RWPE1 (cell line): ENCODE measurements at regions not wholly inside any gene's neighbourhood (a gene's known extent, or its start where the extent isn't known, plus 50 kb on each side); places are given as distances from the start of the nearest gene placed in this dataset.

Experiments used
- CTCF ChIA-PET: fragments of 350-600 bp; sonication (Branson Sonifier 250); formaldehyde crosslinking; extraction: SDS; loops from one replicate; lab custom pipeline; 2021; lab: Yijun Ruan, JAX
- POLR2A ChIA-PET: fragments of 400-600 bp; formaldehyde crosslinking; extraction: SDS; loops from one replicate; lab custom pipeline; 2020; ENCODE audit warnings: antibody characterized with exemption; ENCODE audit not compliant: low non-redundant PET; lab: Yijun Ruan, JAX
- DNase-seq: peaks from one replicate; pipeline ENCODE4 v3.0.0; 2012; ENCODE audit warnings: low spot score
- H3K27ac ChIP-seq: fragments of 450-650 bp; 2 replicates; pipeline ENCODE4 v1.5.1; 2017
- TF ChIP-seq, protein P1 (sequence below): fragments of 450-650 bp; conservative IDR thresholded peaks from 2 replicates; pipeline ENCODE4 v1.5.1; 2017; ENCODE audit warnings: low read depth, mild to moderate bottlenecking

DNA sequence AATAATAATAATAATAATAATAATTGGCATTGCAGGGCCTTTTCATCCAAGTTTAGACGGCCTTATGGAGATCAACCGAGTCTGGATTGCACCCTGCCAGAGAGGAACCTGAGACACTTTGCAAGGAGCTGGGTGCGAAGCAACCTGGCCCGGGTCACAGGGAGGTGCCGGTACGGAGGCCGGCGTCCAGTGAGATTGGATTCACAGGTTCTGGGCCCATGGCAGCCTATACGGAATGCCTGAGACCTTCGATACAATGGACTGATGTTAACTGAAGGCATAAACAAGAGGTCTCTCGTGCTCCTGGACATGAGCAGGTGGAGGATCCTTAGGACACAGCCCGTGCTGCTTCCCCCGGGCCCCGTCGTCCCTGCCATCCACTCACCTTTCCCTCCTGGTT is 416.5 kb upstream of the SALL3 start:
- POLR2A ChIA-PET: no interaction called here
- TF ChIP-seq, protein P1, sequence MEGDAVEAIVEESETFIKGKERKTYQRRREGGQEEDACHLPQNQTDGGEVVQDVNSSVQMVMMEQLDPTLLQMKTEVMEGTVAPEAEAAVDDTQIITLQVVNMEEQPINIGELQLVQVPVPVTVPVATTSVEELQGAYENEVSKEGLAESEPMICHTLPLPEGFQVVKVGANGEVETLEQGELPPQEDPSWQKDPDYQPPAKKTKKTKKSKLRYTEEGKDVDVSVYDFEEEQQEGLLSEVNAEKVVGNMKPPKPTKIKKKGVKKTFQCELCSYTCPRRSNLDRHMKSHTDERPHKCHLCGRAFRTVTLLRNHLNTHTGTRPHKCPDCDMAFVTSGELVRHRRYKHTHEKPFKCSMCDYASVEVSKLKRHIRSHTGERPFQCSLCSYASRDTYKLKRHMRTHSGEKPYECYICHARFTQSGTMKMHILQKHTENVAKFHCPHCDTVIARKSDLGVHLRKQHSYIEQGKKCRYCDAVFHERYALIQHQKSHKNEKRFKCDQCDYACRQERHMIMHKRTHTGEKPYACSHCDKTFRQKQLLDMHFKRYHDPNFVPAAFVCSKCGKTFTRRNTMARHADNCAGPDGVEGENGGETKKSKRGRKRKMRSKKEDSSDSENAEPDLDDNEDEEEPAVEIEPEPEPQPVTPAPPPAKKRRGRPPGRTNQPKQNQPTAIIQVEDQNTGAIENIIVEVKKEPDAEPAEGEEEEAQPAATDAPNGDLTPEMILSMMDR: no peak
- H3K27ac ChIP-seq: no peak overlapping the region
- DNase-seq: no peak
- CTCF ChIA-PET: no interaction called here

DNA sequence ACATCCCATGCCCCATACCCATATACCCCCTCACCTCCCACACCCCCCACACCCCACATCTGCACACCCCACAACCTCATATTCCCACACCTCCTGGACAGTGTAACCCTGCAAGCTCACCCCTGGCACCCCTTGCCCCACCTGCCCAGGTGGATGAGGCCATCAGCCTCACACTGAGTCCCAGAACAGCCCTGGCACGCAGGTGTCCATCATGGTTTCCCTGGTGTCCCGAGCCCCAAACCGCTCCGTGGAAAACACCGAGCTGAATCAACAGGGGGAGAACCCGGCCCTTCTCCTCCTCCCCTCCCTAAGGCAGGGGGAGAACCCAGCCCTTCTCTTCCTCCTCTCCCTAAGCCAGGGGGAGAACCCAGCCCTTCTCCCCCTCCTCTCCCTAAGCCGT is 415.6 kb upstream of the SALL3 start:
- ChIA-PET POLR2A (no interaction called here), CTCF (no interaction called here)
- TF ChIP-seq, protein P1: no peak
- H3K27ac ChIP-seq: no peak overlapping the region
- DNase-seq: no peak

DNA sequence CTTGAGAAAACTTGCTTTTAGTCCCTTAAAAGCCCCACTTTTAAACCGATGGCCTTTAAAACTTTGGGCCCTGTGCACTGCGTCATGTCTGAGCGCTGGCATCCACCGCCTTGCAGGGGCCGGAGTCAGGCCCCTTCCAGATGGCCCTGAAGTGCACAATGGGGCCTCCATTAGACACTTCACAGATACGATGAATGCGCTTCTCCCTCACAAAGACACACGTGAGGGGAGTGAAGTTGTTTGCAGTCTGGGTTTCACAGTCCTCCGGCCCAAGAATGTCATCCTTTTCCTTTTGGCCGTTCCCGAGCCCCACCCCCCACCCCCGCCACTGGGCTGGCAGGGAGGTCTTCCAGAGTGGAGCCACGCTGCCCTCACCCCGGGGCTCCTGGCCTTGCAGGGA is 415.1 kb upstream of the SALL3 start:
- POLR2A ChIA-PET: no interaction called here
- no peak overlapping the region for H3K27ac ChIP-seq
- no peak for DNase-seq
- TF ChIP-seq, protein P1: no peak
- CTCF ChIA-PET: no interaction called here

DNA sequence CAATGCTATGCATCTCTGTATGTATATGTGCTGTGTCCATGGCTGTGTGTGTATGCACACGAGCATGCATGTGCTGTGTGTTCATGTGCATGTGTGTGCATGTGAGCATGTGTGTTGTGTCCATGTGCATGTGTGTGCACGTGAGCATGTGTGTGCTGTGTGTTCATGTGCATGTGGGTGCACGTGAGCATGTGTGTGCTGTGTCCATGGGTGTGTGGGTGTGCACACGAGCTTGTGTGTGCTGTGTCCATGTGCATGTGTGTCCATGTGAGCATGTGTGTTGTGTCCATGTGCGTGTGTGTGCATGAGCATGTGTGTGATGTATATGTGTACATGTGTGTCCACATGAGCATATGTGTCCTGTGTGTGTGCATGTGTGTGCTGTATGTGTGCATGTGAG is 414.4 kb upstream of the SALL3 start:
- POLR2A ChIA-PET: no interaction called here
- no peak for DNase-seq
- CTCF ChIA-PET: no interaction called here
- TF ChIP-seq, protein P1: no peak
- H3K27ac ChIP-seq: no peak overlapping the region

DNA sequence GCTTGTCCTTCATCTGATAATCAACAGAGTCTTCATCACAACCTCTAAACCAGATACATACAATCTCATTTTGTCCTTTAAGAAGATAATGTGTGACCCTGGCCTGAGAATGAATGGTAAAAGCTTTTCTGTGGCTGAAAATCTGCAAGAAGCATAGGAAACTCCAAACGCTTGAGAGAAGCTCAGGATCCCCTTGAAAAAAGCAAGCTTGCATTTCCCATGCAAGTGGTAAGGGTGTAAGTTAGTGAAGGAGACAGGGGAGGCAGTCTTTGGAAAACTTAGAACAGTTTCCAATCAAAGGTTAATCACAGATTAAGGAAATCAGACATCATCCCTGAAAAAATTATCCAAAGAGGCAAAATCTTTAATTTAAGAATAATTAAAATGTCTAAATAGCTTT is 413.6 kb upstream of the SALL3 start:
- ChIA-PET POLR2A (no interaction called here), CTCF (no interaction called here)
- TF ChIP-seq, protein P1: no peak
- H3K27ac ChIP-seq: no peak overlapping the region
- no peak for DNase-seq

DNA sequence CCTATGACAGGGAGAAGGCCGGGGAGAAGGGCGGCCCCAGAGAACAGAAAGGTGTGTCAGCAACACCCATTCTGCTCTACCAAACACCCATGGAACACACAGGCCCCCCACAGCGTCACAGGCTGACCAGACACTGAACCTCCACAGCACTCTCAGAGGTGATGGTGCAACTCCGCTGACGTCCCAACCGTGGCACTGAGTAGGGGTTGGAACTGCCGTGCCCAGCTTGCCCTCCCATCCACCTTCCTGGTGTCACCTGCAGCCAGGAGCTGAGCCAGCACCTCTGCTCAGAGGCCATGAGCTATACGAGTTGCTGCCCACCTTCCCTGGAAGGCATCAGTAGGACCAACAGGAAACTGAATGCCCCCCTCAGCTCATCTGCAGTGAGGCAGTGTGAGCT is 412.9 kb upstream of the SALL3 start:
- TF ChIP-seq, protein P1: no peak
- ChIA-PET POLR2A (no interaction called here), CTCF (no interaction called here)
- no peak overlapping the region for H3K27ac ChIP-seq
- DNase-seq: no peak
